Ovary (tissue), 7 donors: ENCODE measurements at regions not wholly inside any gene's neighbourhood (a gene's known extent, or its start where the extent isn't known, plus 50 kb on each side); places are given as distances from the start of the nearest gene placed in this dataset.

Source experiments
- DNase-seq, 5 donors: peaks; one replicate each; pipeline ENCODE4 v3.0.0-alpha.2; 2019 to 2020
- H3K27ac ChIP-seq, 2 donors: fragments of 200-600 bp; one replicate each; pipeline versions ENCODE4 v1.5.1 to v1.8.0; 2019 to 2022
- H3K27me3 ChIP-seq: fragments of 200-600 bp; one replicate; pipeline ENCODE4 v1.8.0; 2022
- H3K36me3 ChIP-seq: fragments of 200-600 bp; sonication (generic); one replicate; pipeline ENCODE4 v1.5.1; 2019
- H3K4me1 ChIP-seq: one replicate; pipeline ENCODE4 v1.8.1; 2013; ENCODE audit warnings: mild to moderate bottlenecking, moderate library complexity; ENCODE audit not compliant: insufficient read depth
- H3K4me3 ChIP-seq: fragments of 200-600 bp; sonication (generic); one replicate; pipeline ENCODE4 v1.5.1; 2017
- H3K9me3 ChIP-seq, 2 donors: fragments of 200-600 bp in 1 of 2; sonication (generic) in 1 of 2; one replicate each; pipeline versions ENCODE4 v1.5.1 to v1.8.1; 2013 to 2019; ENCODE audit warnings: mild to moderate bottlenecking in 1 of 2, moderate library complexity in 1 of 2
- CTCF ChIP-seq, 3 donors: fragments of 450-650 bp in 2 of 3; fragments of 200-600 bp in 1 of 3; IDR thresholded peaks; one replicate each; pipeline versions ENCODE4 v1.5.1 to v1.8.0; 2016 to 2022; ENCODE audit warnings: antibody characterized with exemption in 3 of 3, mild to moderate bottlenecking in 1 of 3
- EP300 ChIP-seq: sonication (generic); formaldehyde crosslinking; IDR thresholded peaks from one replicate; pipeline ENCODE4 v1.6.1; 2017; ENCODE audit warnings: antibody characterized with exemption
- POLR2A ChIP-seq: fragments of 450-650 bp; IDR thresholded peaks from one replicate; pipeline ENCODE4 v1.6.1; 2017; ENCODE audit warnings: antibody characterized with exemption, mild to moderate bottlenecking, moderate library complexity
- WGBS, 3 donors: extraction: QIAGEN DNeasy Blood & Tissue Kit in 1 of 3; methylation state at CpG; one replicate each; pipeline versions ENCODE4 v1.1.5 to v1.1.7; 2013 to 2017; 5-methylcytosine and 5-hydroxymethylcytosine counted together
- intact Hi-C, 4 donors: fragments of 100-400 bp; cut with DNase I; formaldehyde crosslinking; loops; one replicate each; pipeline versions ENCODE4 v1.11.0 to v1.15.1; 2022 to 2023
- donor health status: DM: no; HTN: no; CAD: no; lungs with moderate emphysema.
- donor health status: DM: no; HTN: no; CAD: no.
- donor health status: Bipolar disorder and iron deficiency.
- donor health status: DM: no; HTN: no; CAD: no.
- donor health status: DM: yes; HTN: yes; CAD: no.

DNA sequence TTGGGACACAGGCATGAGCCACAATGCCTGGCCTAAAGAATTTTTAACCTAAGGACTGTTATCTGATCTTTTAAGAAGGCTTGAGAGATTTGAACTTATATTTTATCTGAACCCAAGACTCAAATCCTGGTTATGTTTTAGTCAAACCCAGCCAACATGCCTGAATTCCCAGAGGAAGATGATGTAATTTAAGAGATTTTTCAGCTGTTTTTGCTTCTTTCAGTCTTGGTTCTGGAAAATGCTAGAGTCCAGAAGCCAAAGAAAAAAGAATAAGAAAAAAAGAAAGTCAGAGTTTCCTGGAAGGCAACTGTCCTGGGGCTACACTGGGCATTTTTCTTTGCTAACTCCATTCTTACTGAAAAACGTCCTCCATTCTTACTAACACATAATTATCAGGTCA, 85.8 kb downstream of the SNX18 start:
- DNase-seq = no peak
- Histone ChIP-seq H3K9me3 (no peaks in the 10 kb centered on the region), H3K4me3 (no peak overlapping the region), H3K27ac (no peak overlapping the region), H3K4me1 (no peaks in the 10 kb centered on the region), H3K27me3 (no peaks in the 10 kb centered on the region), H3K36me3 (no peaks in the 10 kb centered on the region)
- intact Hi-C loops = no loop called here
- 0 to 13% (median 10%) methylated on average over 1 of the region's 1 CpG for WGBS, 3 donors
- no peak for TF ChIP-seq CTCF (IDR thresholded peaks at IDR 0.05)
- no peak for TF ChIP-seq EP300
- TF ChIP-seq POLR2A = no peak

DNA sequence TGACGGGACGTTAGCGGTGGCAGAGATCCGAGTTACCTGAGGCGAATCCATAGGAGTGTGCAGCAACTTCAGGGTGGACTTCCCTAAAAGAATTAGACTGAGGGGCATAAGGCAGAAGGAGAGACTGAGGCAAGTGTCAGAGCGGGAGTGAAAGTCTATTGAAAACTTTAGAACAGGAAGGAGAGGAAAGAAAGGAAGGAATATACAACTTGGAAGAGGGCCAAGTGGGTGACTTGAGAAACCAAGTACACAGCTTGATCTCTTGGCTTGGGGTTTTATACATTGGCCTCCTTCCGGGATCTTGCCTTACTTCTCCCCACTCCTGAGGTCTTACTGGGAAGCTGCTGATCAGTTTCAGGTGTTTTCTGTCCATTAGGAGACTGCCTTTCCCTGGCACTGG, 84.9 kb downstream of the SNX18 start:
- H3K36me3 ChIP-seq = no peaks in the 10 kb centered on the region
- no peak overlapping the region for H3K4me3 ChIP-seq
- no peaks in the 10 kb centered on the region for H3K27me3 ChIP-seq
- DNase-seq = no peak
- 91 to 92% (median 91%) methylated on average over 7 of the region's 7 CpGs for WGBS, 3 donors
- intact Hi-C loops = no loop called here
- TF ChIP-seq POLR2A = no peak
- no peak for TF ChIP-seq EP300
- no peak for TF ChIP-seq CTCF (IDR thresholded peaks at IDR 0.05)
- H3K27ac ChIP-seq = no peak overlapping the region
- H3K4me1 ChIP-seq = no peaks in the 10 kb centered on the region
- H3K9me3 ChIP-seq = no peaks in the 10 kb centered on the region

- H3K4me3 ChIP-seq = no peak overlapping the region
- 59 to 68% (median 66%) methylated on average over 8 of the region's 8 CpGs for WGBS, 3 donors
- TF ChIP-seq EP300 (no peak), CTCF (IDR thresholded peaks at IDR 0.05) (no peak), POLR2A (no peak)
- DNase-seq = no peak
- no peaks in the 10 kb centered on the region for H3K4me1 ChIP-seq
- intact Hi-C loops = no loop called here
- no peaks in the 10 kb centered on the region for H3K27me3 ChIP-seq
- no peak overlapping the region for H3K27ac ChIP-seq
- H3K9me3 ChIP-seq = no peaks in the 10 kb centered on the region
- H3K36me3 ChIP-seq = no peaks in the 10 kb centered on the region
Observed at GRCh38 chr5:54601411-54602230, 84.1 kb downstream of the SNX18 start.
